ENCODE measurements at regions not wholly inside any gene's neighbourhood (a gene's known extent, or its start where the extent isn't known, plus 50 kb on each side); places are given as distances from the start of the nearest gene placed in this dataset.
"Not testable (repeated sequence)": the region's sequence is repeated elsewhere in the genome, so short reads cannot be mapped to it uniquely, and the experiment has no call there.

- DNase-seq (ENCODE audit: low read depth, low spot score) = no peak
These were observed 713.4 kb downstream of the SLITRK5 start for GRCh38 chr13:88384542-88384941.

- DNase-seq (ENCODE audit: low read depth, low spot score) = no peak
These were observed 724.6 kb downstream of the SLITRK5 start for GRCh38 chr13:88395804-88396203.

GRCh38 chr13:88411696-88412095 lies 740.5 kb downstream of the SLITRK5 start:
- no peak for DNase-seq (ENCODE audit: low read depth, low spot score)

GRCh38 chr13:88417801-88418200 lies 746.6 kb downstream of the SLITRK5 start:
- no peak for DNase-seq (ENCODE audit: low read depth, low spot score)

GRCh38 chr13:88424463-88424862 lies 753.3 kb downstream of the SLITRK5 start:
- no peak for DNase-seq (ENCODE audit: low read depth, low spot score)

GRCh38 chr13:88426661-88427060 lies 755.5 kb downstream of the SLITRK5 start:
- DNase-seq (ENCODE audit: low read depth, low spot score) = no peak

GRCh38 chr13:88429862-88430261 lies 758.7 kb downstream of the SLITRK5 start:
- no peak for DNase-seq (ENCODE audit: low read depth, low spot score)

GRCh38 chr13:88434953-88435352 lies 763.8 kb downstream of the SLITRK5 start:
- DNase-seq (ENCODE audit: low read depth, low spot score) = no peak

GRCh38 chr13:88436974-88437373 lies 765.8 kb downstream of the SLITRK5 start:
- no peak for DNase-seq (ENCODE audit: low read depth, low spot score)

- no peak for DNase-seq (ENCODE audit: low read depth, low spot score)
These were observed 779.3 kb downstream of the SLITRK5 start for GRCh38 chr13:88450515-88450914.

GRCh38 chr13:88456151-88456550 lies 785.0 kb downstream of the SLITRK5 start:
- no peak for DNase-seq (ENCODE audit: low read depth, low spot score)

- no peak for DNase-seq (ENCODE audit: low read depth, low spot score)
These were observed 788.2 kb downstream of the SLITRK5 start for GRCh38 chr13:88459331-88459730.

- peak; percentile 91 for DNase-seq (ENCODE audit: low read depth, low spot score)
These were observed 790.3 kb downstream of the SLITRK5 start for GRCh38 chr13:88461272-88462009.

- no peak for DNase-seq (ENCODE audit: low read depth, low spot score)
These were observed 793.7 kb downstream of the SLITRK5 start for GRCh38 chr13:88464851-88465250.

- no peak for DNase-seq (ENCODE audit: low read depth, low spot score)
These were observed 801.1 kb downstream of the SLITRK5 start for GRCh38 chr13:88472316-88472715.

- no peak for DNase-seq (ENCODE audit: low read depth, low spot score)
These were observed 812.0 kb downstream of the SLITRK5 start for GRCh38 chr13:88483202-88483601.

- DNase-seq (ENCODE audit: low read depth, low spot score) = no peak
These were observed 836.7 kb downstream of the SLITRK5 start for GRCh38 chr13:88507909-88508308.

- not testable (repeated sequence) for DNase-seq (ENCODE audit: low read depth, low spot score)
These were observed 841.8 kb downstream of the SLITRK5 start for GRCh38 chr13:88512993-88513392.

GRCh38 chr13:88526186-88526852 lies 855.1 kb downstream of the SLITRK5 start:
- DNase-seq (ENCODE audit: low read depth, low spot score) = peak; percentile 57

- no peak for DNase-seq (ENCODE audit: low read depth, low spot score)
These were observed 855.7 kb downstream of the SLITRK5 start for GRCh38 chr13:88526853-88527215.

- DNase-seq (ENCODE audit: low read depth, low spot score) = no peak
These were observed 870.8 kb downstream of the SLITRK5 start for GRCh38 chr13:88541994-88542393.

GRCh38 chr13:88544836-88545235 lies 873.7 kb downstream of the SLITRK5 start:
- no peak for DNase-seq (ENCODE audit: low read depth, low spot score)

GRCh38 chr13:88552966-88553365 lies 881.8 kb downstream of the SLITRK5 start:
- DNase-seq (ENCODE audit: low read depth, low spot score) = no peak
